Astrocyte (in vitro differentiated cells and primary cell): ENCODE measurements at regions not wholly inside any gene's neighbourhood (a gene's known extent, or its start where the extent isn't known, plus 50 kb on each side); places are given as distances from the start of the nearest gene placed in this dataset.

Source experiments
- EZH2 ChIP-seq: IDR thresholded peaks from 2 replicates; pipeline ENCODE4 v1.6.1; 2012; ENCODE audit warnings: mild to moderate bottlenecking, low read length, inconsistent platforms; ENCODE audit not compliant: insufficient read depth
- TF ChIP-seq, protein P1 (sequence below): IDR thresholded peaks from 2 replicates; pipeline ENCODE4 v1.5.1; 2011; ENCODE audit warnings: low read depth, mild to moderate bottlenecking, inconsistent platforms, low read length, moderate library complexity; ENCODE audit not compliant: insufficient read depth

DNA sequence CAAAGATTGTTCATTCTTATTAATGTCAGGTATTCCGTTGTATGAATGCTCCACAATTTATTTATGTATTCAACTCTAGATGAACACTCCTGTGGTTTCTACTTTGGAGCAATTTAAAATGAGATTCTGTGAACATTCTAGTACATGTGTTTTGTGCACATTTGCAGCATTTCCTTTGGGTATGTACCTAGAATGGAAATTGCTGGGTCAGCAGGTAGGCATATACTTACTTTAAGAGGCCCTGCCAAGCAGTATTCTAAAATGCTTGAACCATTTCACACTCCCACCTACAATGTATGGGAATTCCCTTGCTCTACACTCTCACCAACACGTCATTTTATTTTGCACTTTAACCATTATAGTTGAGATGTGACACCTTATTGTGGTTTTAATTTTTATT lies 59.4 kb upstream of the MAGEB2 start:
- TF ChIP-seq, protein P1, sequence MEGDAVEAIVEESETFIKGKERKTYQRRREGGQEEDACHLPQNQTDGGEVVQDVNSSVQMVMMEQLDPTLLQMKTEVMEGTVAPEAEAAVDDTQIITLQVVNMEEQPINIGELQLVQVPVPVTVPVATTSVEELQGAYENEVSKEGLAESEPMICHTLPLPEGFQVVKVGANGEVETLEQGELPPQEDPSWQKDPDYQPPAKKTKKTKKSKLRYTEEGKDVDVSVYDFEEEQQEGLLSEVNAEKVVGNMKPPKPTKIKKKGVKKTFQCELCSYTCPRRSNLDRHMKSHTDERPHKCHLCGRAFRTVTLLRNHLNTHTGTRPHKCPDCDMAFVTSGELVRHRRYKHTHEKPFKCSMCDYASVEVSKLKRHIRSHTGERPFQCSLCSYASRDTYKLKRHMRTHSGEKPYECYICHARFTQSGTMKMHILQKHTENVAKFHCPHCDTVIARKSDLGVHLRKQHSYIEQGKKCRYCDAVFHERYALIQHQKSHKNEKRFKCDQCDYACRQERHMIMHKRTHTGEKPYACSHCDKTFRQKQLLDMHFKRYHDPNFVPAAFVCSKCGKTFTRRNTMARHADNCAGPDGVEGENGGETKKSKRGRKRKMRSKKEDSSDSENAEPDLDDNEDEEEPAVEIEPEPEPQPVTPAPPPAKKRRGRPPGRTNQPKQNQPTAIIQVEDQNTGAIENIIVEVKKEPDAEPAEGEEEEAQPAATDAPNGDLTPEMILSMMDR, result no peak
- TF ChIP-seq EZH2, result no peak
